ENCODE measurements at regions not wholly inside any gene's neighbourhood (a gene's known extent, or its start where the extent isn't known, plus 50 kb on each side); places are given as distances from the start of the nearest gene placed in this dataset.
A peak's percentile ranks its signal among the peaks of the same experiment; 100 is the strongest.
"Not testable (repeated sequence)": the region's sequence is repeated elsewhere in the genome, so short reads cannot be mapped to it uniquely, and the experiment has no call there.

DNA sequence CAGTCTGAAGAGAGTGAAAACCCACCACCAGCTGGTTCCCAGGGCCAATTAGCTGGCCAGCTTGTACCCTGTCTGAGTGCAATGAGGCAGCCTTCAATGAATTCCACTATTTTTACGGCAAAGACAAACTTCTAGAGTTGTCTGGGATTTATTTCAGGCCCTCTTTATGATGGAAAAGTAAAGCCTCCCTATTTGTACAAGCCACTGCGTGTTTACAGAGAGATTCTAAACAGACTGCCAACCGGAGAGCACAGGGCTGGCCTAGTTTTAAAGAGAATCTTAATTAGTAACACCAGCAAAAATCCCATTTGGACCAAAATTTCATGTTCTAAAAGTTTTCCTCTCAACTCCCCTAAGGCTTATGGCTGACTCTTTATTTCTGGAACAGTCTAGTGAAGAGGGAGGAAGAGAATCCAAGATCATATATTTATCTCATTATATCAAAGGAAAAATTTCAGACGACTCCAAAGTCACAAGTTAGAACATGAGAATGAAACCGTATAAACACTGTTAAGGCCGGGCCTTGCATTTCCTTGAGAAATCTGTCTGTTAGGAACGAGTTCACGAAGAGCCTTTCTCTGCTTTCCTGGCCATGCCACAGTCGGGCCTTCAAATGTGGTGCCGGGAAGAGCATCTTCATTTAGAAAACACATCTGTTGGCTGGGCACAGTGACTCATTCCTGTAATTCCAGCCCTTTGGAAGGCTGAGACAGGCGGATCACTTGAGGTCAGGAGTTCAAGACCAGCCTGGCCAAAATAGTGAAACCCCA lies 724.6 kb upstream of the NRP1 start:
- DNase-seq (ENCODE audit: low spot score) = no peak

- not testable (repeated sequence) for DNase-seq (ENCODE audit: low spot score)
Observed at GRCh38 chr10:34055410-34055985, 721.0 kb upstream of the NRP1 start.

DNA sequence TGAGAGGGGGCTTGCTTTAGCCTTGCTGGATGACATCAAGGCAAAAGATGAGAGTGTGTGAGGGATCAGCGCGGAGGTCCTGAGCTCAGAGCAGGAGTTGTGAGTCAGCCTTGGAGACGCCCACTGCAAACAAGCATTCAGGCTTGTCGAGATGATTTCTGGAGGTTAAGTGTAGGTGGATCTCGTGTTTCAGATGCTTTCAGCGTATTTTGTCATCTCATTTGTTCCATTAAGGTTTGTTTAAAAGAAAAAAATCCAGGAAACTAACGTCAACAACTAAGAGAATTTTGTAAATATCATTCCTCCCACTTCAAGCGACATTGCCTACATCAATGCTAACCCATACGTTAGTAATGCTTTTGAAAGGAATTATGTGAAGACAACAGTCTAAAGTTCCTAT lies 715.4 kb upstream of the NRP1 start:
- DNase-seq (ENCODE audit: low spot score) = peak; percentile 25

GRCh38 chr10:34049469-34049868 lies 715.0 kb upstream of the NRP1 start:
- no peak for DNase-seq (ENCODE audit: low spot score)

DNA sequence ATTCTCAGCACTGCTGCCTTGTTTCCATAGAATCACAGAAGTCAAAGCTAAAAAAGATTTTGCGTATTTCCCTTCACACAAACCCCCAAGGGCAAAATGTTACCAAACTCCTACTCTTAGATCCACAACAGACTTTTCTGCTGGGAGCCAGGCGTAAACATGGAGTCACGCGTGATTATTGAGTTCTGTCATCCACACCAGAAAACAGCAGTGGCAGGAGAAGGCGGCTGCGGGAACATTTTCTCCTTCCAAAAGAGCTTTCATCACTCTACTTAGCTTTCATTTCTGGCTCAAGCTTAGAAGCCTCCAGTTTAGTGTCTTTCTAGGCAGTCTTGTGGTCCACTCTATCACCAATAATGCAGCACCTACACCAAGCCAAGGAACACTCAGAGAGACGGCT lies 712.9 kb upstream of the NRP1 start:
- DNase-seq (ENCODE audit: low spot score) = no peak

- no peak for DNase-seq (ENCODE audit: low spot score)
Observed at GRCh38 chr10:34046506-34047034, 712.1 kb upstream of the NRP1 start.

DNA sequence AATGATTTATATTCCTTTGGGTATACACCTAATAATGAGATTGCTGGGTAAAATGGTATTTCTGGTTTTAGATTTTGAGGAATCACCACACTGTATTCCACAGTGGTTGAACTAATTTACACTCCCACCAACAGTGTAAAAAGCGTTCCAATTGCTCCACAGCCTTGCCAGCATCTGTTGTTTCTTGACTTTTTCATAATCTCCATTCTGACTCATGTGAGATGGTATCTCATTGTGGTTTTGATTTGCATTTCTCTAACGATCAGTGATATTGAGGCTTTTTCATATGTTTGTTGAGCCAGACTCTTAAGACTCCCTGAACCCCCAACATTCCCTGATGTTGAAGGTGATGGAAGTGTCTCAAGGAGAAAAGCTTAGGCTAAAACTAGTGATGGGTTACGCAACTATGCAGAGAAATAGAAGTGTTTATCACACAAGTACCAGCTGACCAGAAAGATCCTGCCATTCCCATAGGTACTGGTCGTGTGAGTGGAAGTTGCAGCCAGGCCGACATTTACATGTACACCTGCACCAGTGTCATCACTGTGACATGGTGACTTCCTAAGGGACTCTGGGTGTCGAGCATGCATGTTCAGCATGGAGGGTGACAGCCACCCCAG lies 711.2 kb upstream of the NRP1 start:
- DNase-seq (ENCODE audit: low spot score) = no peak

DNA sequence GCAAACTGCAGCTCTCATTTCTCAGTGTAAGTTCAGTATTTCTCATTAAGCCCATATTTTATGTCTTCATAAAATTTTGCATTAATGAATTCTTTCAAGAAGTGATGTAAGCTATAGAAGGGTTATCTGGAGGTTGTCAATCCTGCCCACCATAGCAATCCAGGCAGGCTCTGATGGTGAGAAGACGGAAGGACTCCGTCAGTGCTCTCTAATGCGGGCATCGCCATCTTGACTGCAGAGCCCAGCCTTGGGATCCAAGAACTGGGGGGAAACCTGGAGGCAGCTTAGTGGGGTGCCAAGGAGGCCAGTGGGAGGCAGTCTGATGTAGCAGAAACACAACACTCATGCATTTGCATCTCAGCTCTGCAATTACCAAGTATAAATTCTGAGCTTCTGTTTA lies 707.4 kb upstream of the NRP1 start:
- DNase-seq (ENCODE audit: low spot score) = no peak

GRCh38 chr10:34037499-34037898 lies 703.0 kb upstream of the NRP1 start:
- no peak for DNase-seq (ENCODE audit: low spot score)

DNA sequence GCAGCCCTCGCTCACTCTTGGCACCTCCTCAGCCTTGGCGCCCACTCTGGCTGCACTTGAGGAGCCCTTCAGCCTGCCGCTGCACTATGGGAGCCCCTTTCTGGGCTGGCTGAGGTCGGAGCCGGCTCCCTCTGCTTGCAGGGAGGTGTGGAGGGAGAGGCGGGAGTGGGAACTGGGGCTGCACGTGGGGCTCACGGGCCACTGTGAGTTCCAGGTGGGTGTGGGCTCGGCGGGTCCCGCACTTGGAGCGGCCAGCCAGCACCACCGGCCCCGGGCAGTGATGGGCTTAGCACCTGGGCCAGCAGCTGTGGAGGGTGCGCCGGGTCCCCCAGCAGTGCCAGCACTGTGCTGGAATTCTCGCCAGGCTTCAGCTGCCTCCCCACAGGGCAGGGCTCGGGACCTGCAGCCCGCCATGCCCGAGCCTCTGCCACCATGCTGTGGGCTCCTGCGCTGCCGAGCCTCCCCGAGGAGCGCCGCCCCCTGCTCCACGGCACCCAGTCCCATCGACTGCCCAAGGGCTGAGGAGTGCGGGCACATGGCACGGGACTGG lies 700.8 kb upstream of the NRP1 start:
- DNase-seq (ENCODE audit: low spot score) = not testable (repeated sequence)

GRCh38 chr10:34033078-34033477 lies 698.6 kb upstream of the NRP1 start:
- no peak for DNase-seq (ENCODE audit: low spot score)

GRCh38 chr10:34032564-34032963 lies 698.1 kb upstream of the NRP1 start:
- DNase-seq (ENCODE audit: low spot score) = no peak

DNA sequence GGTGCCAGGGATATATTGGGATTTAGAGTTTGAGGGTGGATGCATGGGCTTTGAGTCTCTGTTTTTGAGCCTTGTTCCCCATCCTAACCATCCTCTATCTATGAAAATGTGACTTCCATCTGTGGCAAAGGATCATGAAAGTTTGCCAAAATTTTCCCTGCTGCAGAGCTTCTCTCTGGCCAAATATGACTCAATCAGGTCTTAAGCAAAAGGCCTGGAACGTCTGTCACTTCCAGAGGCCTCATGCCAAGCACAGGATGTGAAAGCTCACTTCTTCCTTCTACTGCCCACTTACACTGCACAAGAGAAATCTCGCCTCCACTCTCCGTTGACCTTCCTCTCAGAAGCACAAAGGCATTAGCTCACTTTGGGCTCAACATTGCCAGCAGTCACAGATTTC lies 696.9 kb upstream of the NRP1 start:
- no peak for DNase-seq (ENCODE audit: low spot score)

DNA sequence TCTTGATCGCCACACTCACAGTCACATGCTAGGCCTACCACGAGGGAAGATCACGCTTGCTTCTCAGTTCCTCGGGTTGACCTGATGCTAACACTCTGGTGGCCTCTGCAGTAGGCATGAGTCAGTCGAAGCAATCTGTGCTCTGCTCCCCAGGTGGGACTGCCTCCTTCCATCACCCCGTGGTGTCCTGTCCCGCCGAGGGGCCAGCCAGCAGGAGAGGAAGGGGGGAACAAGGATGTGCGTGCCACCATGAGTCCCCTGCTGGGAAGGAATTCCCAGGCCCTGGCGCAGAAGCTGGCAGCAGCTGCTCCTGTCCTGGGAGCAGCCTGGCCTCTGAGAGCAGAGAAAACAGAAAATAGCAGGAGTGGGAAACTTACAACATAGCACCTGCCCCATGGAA lies 695.0 kb upstream of the NRP1 start:
- DNase-seq (ENCODE audit: low spot score) = no peak

- no peak for DNase-seq (ENCODE audit: low spot score)
Observed at GRCh38 chr10:34028936-34029335, 694.5 kb upstream of the NRP1 start.

DNA sequence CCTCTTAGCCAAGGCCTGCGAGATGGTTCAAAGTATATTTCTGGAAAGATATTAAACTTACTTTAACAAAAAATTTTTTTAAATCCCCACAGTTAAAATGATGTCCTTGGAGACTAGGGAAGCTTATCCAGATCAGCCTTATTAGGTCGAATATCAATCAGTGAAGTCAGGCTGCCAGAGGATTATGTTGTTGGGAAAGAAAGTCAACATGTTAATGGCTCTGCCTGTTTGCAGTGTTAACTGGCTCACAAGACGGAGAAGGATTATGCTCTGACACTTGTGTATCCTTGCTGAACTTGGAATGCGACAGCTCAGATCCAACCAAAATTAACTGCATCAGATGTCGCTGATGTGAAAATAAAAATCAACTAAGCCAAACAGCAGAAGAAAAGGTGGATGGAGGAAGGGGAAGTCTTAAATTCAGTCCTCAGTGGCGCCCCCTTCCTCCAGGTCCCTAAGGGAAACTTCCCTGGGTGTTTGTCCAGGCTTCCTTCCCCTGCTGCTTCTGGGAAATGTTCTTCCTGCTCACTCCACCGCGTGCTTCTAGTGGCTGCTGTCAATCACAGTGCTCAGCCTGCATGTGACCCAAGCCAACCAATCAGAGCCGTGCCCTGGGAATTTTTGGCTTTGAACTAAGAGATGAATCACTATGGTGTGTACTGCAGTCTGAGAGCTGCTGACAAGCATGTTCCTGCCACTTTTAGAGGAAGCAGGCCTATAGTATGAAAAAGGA lies 690.4 kb upstream of the NRP1 start:
- peak; percentile 58 for DNase-seq (ENCODE audit: low spot score)

- DNase-seq (ENCODE audit: low spot score) = no peak
Observed at GRCh38 chr10:34024282-34024681, 689.8 kb upstream of the NRP1 start.

DNA sequence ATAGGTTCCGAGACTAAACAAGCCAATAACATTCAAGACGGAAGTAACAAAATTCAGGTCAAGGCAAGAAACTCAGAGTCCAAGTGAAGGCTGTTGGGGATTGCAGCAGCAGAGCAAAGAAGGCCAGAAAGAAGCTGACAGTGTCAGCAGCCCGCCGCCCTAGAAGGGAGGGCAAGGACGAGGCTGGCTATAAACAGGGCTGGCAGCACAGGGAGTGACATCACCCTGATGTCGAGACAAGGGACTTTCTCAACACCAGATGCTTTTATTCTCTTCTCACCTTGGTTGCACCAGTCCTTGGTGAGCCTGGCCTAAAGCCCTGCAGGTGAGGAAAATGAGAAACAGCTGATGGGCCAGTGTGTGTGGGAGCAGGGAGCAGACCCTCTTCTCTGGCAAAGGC lies 687.7 kb upstream of the NRP1 start:
- DNase-seq (ENCODE audit: low spot score) = no peak

- DNase-seq (ENCODE audit: low spot score) = no peak
Observed at GRCh38 chr10:34018784-34019183, 684.3 kb upstream of the NRP1 start.

DNA sequence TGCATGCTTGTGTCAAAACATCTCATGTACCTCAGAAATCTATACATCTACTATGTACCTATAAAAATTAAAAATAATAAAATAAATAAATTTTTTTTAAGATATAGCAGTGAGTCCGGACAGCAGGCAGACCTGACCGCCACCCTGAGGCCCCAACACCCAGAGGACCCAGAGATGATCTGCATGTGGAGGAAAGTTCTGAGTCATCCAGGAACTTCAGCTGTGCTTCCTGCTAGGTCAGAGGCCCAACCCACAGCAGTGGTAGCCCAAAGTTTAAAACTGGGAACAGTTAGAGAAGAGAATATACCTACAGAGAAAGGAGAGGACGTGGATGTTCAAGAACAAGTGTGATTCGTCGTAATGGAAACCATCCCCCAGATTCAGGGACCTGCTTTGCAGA lies 683.7 kb upstream of the NRP1 start:
- DNase-seq (ENCODE audit: low spot score) = peak; percentile 40

DNA sequence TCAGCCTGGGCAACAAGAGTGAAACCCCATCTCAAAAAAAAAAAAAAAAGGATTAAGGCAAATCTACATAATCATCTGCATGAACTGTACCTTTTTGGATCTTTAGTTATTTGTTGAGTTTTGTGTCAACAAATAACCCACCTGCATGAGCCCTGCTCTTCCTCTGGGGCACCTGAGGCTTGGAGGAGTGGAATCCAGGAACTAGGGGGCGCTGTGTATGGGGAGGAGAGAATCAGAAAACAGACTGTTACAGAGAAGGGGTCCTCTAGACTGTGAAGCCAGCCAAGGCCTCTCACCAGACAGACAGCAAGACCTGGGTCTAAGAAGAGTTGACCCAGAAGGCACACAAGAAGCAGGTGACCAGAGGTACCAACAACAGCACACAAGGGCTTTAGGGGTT lies 682.8 kb upstream of the NRP1 start:
- no peak for DNase-seq (ENCODE audit: low spot score)

GRCh38 chr10:34016576-34016975 lies 682.1 kb upstream of the NRP1 start:
- no peak for DNase-seq (ENCODE audit: low spot score)

Data from kidney tubule cell (primary cell).